ENCODE measurements at regions not wholly inside any gene's neighbourhood (a gene's known extent, or its start where the extent isn't known, plus 50 kb on each side); places are given as distances from the start of the nearest gene placed in this dataset.

DNA sequence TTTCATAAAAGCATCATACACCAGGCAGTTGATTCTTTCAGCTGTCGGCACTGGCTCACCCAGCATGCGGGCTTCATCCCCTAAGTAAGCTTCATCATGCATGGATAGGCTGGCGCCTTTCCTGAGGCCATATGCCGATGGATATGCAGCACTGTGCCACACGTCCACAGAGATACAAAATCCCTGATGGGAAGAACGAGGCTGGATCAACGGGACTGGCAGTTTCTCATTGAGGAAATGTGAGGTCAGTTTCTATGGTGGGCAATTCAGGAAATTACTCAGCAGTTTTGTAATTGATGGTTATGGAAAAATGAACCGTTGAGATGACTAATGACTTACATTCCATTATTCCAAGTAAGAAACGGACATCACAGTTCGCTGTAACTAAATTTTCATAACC lies 453.8 kb downstream of the TMEM121 start:
- no peak for TF ChIP-seq CTCF (conservative IDR thresholded peaks at IDR 0.05; ENCODE audit: low read depth in 2 of 2)
- no peak for TF ChIP-seq POLR2AphosphoS5 (IDR thresholded peaks at IDR 0.05; ENCODE audit: low read depth)
- TF ChIP-seq EZH2 (IDR thresholded peaks at IDR 0.05; ENCODE audit: low read depth, unreplicated experiment), result no peak
- TF ChIP-seq CREB1 (CRISPR knock-in tag; IDR thresholded peaks at IDR 0.05; ENCODE audit: low read depth), result no peak
- TF ChIP-seq, protein P1, sequence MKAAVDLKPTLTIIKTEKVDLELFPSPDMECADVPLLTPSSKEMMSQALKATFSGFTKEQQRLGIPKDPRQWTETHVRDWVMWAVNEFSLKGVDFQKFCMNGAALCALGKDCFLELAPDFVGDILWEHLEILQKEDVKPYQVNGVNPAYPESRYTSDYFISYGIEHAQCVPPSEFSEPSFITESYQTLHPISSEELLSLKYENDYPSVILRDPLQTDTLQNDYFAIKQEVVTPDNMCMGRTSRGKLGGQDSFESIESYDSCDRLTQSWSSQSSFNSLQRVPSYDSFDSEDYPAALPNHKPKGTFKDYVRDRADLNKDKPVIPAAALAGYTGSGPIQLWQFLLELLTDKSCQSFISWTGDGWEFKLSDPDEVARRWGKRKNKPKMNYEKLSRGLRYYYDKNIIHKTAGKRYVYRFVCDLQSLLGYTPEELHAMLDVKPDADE (IDR thresholded peaks at IDR 0.05), result no peak
- TF ChIP-seq, protein P2, sequence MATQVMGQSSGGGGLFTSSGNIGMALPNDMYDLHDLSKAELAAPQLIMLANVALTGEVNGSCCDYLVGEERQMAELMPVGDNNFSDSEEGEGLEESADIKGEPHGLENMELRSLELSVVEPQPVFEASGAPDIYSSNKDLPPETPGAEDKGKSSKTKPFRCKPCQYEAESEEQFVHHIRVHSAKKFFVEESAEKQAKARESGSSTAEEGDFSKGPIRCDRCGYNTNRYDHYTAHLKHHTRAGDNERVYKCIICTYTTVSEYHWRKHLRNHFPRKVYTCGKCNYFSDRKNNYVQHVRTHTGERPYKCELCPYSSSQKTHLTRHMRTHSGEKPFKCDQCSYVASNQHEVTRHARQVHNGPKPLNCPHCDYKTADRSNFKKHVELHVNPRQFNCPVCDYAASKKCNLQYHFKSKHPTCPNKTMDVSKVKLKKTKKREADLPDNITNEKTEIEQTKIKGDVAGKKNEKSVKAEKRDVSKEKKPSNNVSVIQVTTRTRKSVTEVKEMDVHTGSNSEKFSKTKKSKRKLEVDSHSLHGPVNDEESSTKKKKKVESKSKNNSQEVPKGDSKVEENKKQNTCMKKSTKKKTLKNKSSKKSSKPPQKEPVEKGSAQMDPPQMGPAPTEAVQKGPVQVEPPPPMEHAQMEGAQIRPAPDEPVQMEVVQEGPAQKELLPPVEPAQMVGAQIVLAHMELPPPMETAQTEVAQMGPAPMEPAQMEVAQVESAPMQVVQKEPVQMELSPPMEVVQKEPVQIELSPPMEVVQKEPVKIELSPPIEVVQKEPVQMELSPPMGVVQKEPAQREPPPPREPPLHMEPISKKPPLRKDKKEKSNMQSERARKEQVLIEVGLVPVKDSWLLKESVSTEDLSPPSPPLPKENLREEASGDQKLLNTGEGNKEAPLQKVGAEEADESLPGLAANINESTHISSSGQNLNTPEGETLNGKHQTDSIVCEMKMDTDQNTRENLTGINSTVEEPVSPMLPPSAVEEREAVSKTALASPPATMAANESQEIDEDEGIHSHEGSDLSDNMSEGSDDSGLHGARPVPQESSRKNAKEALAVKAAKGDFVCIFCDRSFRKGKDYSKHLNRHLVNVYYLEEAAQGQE (IDR thresholded peaks at IDR 0.05; ENCODE audit: unreplicated experiment), result no peak
- TF ChIP-seq JUNB (IDR thresholded peaks at IDR 0.05; ENCODE audit: unreplicated experiment), result no peak
- TF ChIP-seq EZH2phosphoT487 (IDR thresholded peaks at IDR 0.05; ENCODE audit: unreplicated experiment), result no peak
